Breast epithelium (tissue), 4 donors: ENCODE measurements at regions not wholly inside any gene's neighbourhood (a gene's known extent, or its start where the extent isn't known, plus 50 kb on each side); places are given as distances from the start of the nearest gene placed in this dataset.
"Not testable (repeated sequence)": the region's sequence is repeated elsewhere in the genome, so short reads cannot be mapped to it uniquely, and the experiment has no call there.

Experiments
- DNase-seq, 2 donors: peaks; one replicate each; pipeline ENCODE4 v3.0.0-alpha.2; 2019; ENCODE audit warnings: low spot score in 2 of 2
- H3K27ac ChIP-seq, 2 donors: fragments of 200-600 bp; sonication (generic) in 1 of 2; one replicate each; pipeline ENCODE4 v1.5.1; 2016 to 2019; ENCODE audit warnings: mild to moderate bottlenecking in 1 of 2
- H3K27me3 ChIP-seq, 2 donors: fragments of 200-600 bp; sonication (generic) in 1 of 2; one replicate each; pipeline versions ENCODE4 v1.5.1 to v1.6.0; 2017 to 2019; ENCODE audit warnings: control low read depth in 1 of 2, mild to moderate bottlenecking in 1 of 2
- H3K36me3 ChIP-seq: fragments of 200-600 bp; one replicate; pipeline ENCODE4 v1.5.1; 2019
- H3K4me1 ChIP-seq, 2 donors: fragments of 200-600 bp; sonication (generic); one replicate each; pipeline ENCODE4 v1.5.1; 2016 to 2019; ENCODE audit warnings: control low read depth in 1 of 2
- H3K4me3 ChIP-seq, 3 donors: fragments of 200-600 bp; sonication (generic); 1 replicate in 2 of 3; 2 replicates in 1 of 3; pipeline ENCODE4 v1.5.1; 2016 to 2019; ENCODE audit warnings: mild to moderate bottlenecking in 3 of 3, moderate library complexity in 2 of 3
- H3K9me3 ChIP-seq, 2 donors: fragments of 200-600 bp; sonication (generic) in 1 of 2; one replicate each; pipeline ENCODE4 v1.5.1; 2016 to 2019; ENCODE audit warnings: control low read depth in 1 of 2
- CTCF ChIP-seq, 3 donors: fragments of 450-650 bp; IDR thresholded peaks; one replicate each; pipeline ENCODE4 v1.5.1; 2016 to 2017; ENCODE audit warnings: antibody characterized with exemption in 3 of 3, mild to moderate bottlenecking in 3 of 3, moderate library complexity in 3 of 3
- POLR2A ChIP-seq: fragments of 450-650 bp; IDR thresholded peaks from one replicate; pipeline ENCODE4 v1.6.1; 2016; ENCODE audit warnings: antibody characterized with exemption, mild to moderate bottlenecking, moderate library complexity
- POLR2AphosphoS5 ChIP-seq, 3 donors: sonication (generic); formaldehyde crosslinking; IDR thresholded peaks; one replicate each; pipeline ENCODE4 v1.6.1; 2017; ENCODE audit warnings: antibody characterized with exemption in 3 of 3
- intact Hi-C: fragments of 100-400 bp; cut with DNase I; formaldehyde crosslinking; loops from one replicate; pipeline ENCODE4 v1.15.1; 2023; ENCODE audit warnings: low total_unique reads

GRCh38 chr5:179451114-179451827 is 99.1 kb upstream of the RUFY1 start:
- no peaks in the 10 kb centered on the region for H3K36me3 ChIP-seq
- intact Hi-C loops: no loop called here
- no peak for DNase-seq
- H3K4me1 ChIP-seq: no peaks in the 10 kb centered on the region
- H3K9me3 ChIP-seq: peaks cover 0 to 6% of the 10 kb centered on the region in 2 donors
- H3K27ac ChIP-seq: no peak overlapping the region
- no peaks in the 10 kb centered on the region for H3K27me3 ChIP-seq
- H3K4me3 ChIP-seq: no peak overlapping the region
- TF ChIP-seq CTCF (IDR thresholded peaks at IDR 0.05) (no peak), POLR2A (no peak), POLR2AphosphoS5 (IDR thresholded peaks at IDR 0.05) (no peak)

- H3K27me3 ChIP-seq, H3K36me3 ChIP-seq, intact Hi-C loops, H3K4me3 ChIP-seq, H3K4me1 ChIP-seq, H3K9me3 ChIP-seq, DNase-seq, H3K27ac ChIP-seq: not testable (repeated sequence)
Measured at GRCh38 chr5:179449950-179450349, 100.4 kb upstream of the RUFY1 start.

GRCh38 chr5:179448282-179448681 is 102.1 kb upstream of the RUFY1 start:
- H3K36me3 ChIP-seq, H3K27ac ChIP-seq, H3K9me3 ChIP-seq, intact Hi-C loops, H3K4me3 ChIP-seq, H3K27me3 ChIP-seq, H3K4me1 ChIP-seq, DNase-seq: not testable (repeated sequence)

- intact Hi-C loops, H3K4me3 ChIP-seq, H3K4me1 ChIP-seq, H3K9me3 ChIP-seq, H3K27ac ChIP-seq, DNase-seq, H3K36me3 ChIP-seq: not testable (repeated sequence)
- peaks cover 0 to 11% of the 10 kb centered on the region in 2 donors for H3K27me3 ChIP-seq
Measured at GRCh38 chr5:179442289-179442688, 97.0 kb upstream of the ADAMTS2 start.

GRCh38 chr5:179439181-179439985 is 94.1 kb upstream of the ADAMTS2 start:
- Histone ChIP-seq H3K27me3 (peaks cover 0 to 12% of the 10 kb centered on the region in 2 donors), H3K27ac (no peak overlapping the region), H3K9me3 (no peaks in the 10 kb centered on the region), H3K4me1 (no peaks in the 10 kb centered on the region), H3K4me3 (no peak overlapping the region), H3K36me3 (no peaks in the 10 kb centered on the region)
- TF ChIP-seq CTCF (IDR thresholded peaks at IDR 0.05) (no peak), POLR2A (no peak), POLR2AphosphoS5 (IDR thresholded peaks at IDR 0.05) (no peak)
- DNase-seq: no peak
- intact Hi-C loops: no loop called here

GRCh38 chr5:179438461-179438860 is 93.2 kb upstream of the ADAMTS2 start:
- DNase-seq: no peak
- TF ChIP-seq POLR2AphosphoS5 (IDR thresholded peaks at IDR 0.05): no peak
- no peak overlapping the region for H3K4me3 ChIP-seq
- no peaks in the 10 kb centered on the region for H3K36me3 ChIP-seq
- intact Hi-C loops: no loop called here
- H3K27ac ChIP-seq: no peak overlapping the region
- no peaks in the 10 kb centered on the region for H3K9me3 ChIP-seq
- H3K4me1 ChIP-seq: no peaks in the 10 kb centered on the region
- peaks cover 0 to 12% of the 10 kb centered on the region in 2 donors for H3K27me3 ChIP-seq

- H3K27ac ChIP-seq: no peak overlapping the region
- no peaks in the 10 kb centered on the region for H3K4me1 ChIP-seq
- no peak overlapping the region for H3K4me3 ChIP-seq
- no peaks in the 10 kb centered on the region for H3K36me3 ChIP-seq
- intact Hi-C loops: no loop called here
- peaks cover 0 to under 1% of the 10 kb centered on the region in 2 donors for H3K9me3 ChIP-seq
- TF ChIP-seq POLR2A (no peak), CTCF (IDR thresholded peaks at IDR 0.05) (no peak), POLR2AphosphoS5 (IDR thresholded peaks at IDR 0.05) (no peak)
- no peak for DNase-seq
- peaks cover 0 to 12% of the 10 kb centered on the region in 2 donors for H3K27me3 ChIP-seq
Measured at GRCh38 chr5:179438011-179438441, 92.8 kb upstream of the ADAMTS2 start.
